H9 (cell line): ENCODE measurements at regions not wholly inside any gene's neighbourhood (a gene's known extent, or its start where the extent isn't known, plus 50 kb on each side); places are given as distances from the start of the nearest gene placed in this dataset.

Experiments used
- DNase-seq: peaks from one replicate; pipeline ENCODE4 v3.0.0-alpha.2; 2017
- H2AFZ ChIP-seq: one replicate; pipeline ENCODE4 v1.6.1; 2013; ENCODE audit warnings: mild to moderate bottlenecking, low read length, control low read depth, moderate library complexity
- H2AK5ac ChIP-seq: 2 replicates; pipeline ENCODE4 v1.6.1; 2013; ENCODE audit warnings: low read length, control low read depth, mixed read lengths; ENCODE audit not compliant: insufficient read length
- H2BK120ac ChIP-seq: one replicate; pipeline ENCODE4 v1.6.1; 2013; ENCODE audit warnings: low read depth, mild to moderate bottlenecking, low read length, control low read depth, inconsistent platforms; ENCODE audit not compliant: poor library complexity, severe bottlenecking
- H2BK12ac ChIP-seq: 2 replicates; pipeline ENCODE4 v1.6.1; 2013; ENCODE audit warnings: low read length, control low read depth, mixed read lengths, low read depth; ENCODE audit not compliant: insufficient read length
- H2BK15ac ChIP-seq: 2 replicates; pipeline ENCODE4 v1.6.1; 2013; ENCODE audit warnings: low read depth, low read length, control low read depth
- H2BK20ac ChIP-seq: one replicate; pipeline ENCODE4 v1.6.1; 2013; ENCODE audit warnings: low read depth, mild to moderate bottlenecking, low read length, control low read depth, inconsistent platforms; ENCODE audit not compliant: poor library complexity, severe bottlenecking
- H2BK5ac ChIP-seq: 2 replicates; pipeline ENCODE4 v1.6.1; 2013; ENCODE audit warnings: low read length, control low read depth, mixed read lengths; ENCODE audit not compliant: insufficient read length
- H3K14ac ChIP-seq: 2 replicates; pipeline ENCODE4 v1.6.1; 2013; ENCODE audit warnings: low read length, control low read depth; ENCODE audit not compliant: insufficient read depth
- H3K18ac ChIP-seq: 2 replicates; pipeline ENCODE4 v1.6.1; 2013; ENCODE audit warnings: low read depth, mild to moderate bottlenecking, mixed read lengths, low read length, control low read depth; ENCODE audit not compliant: insufficient read length
- H3K23ac ChIP-seq: 2 replicates; pipeline ENCODE4 v1.6.1; 2013; ENCODE audit warnings: low read length, control low read depth, mixed read lengths, low read depth; ENCODE audit not compliant: insufficient read length
- H3K23me2 ChIP-seq: 2 replicates; pipeline ENCODE4 v1.6.1; 2013; ENCODE audit warnings: low read depth, mild to moderate bottlenecking, mixed read lengths, low read length, control low read depth; ENCODE audit not compliant: insufficient read length, poor library complexity, severe bottlenecking
- H3K27ac ChIP-seq: 2 replicates; pipeline ENCODE4 v1.5.1; 2013; ENCODE audit warnings: low read length, control low read depth, mixed read lengths, low read depth; ENCODE audit not compliant: insufficient read length
- H3K27me3 ChIP-seq: 2 replicates; pipeline ENCODE4 v1.6.1; 2013; ENCODE audit warnings: low read length, control low read depth, inconsistent platforms; ENCODE audit not compliant: insufficient read depth
- H3K4ac ChIP-seq: 2 replicates; pipeline ENCODE4 v1.6.1; 2013; ENCODE audit warnings: low read depth, mild to moderate bottlenecking, control low read depth, inconsistent platforms, low read length, moderate library complexity
- H3K4me1 ChIP-seq: 2 replicates; pipeline ENCODE4 v1.6.1; 2013; ENCODE audit warnings: low read length, control low read depth, inconsistent platforms; ENCODE audit not compliant: insufficient read depth
- H3K4me2 ChIP-seq: 2 replicates; pipeline ENCODE4 v1.6.1; 2013; ENCODE audit warnings: low read length, control low read depth, mixed read lengths; ENCODE audit not compliant: insufficient read length, insufficient read depth
- H3K56ac ChIP-seq: 2 replicates; pipeline ENCODE4 v1.6.1; 2013; ENCODE audit warnings: low read depth, mild to moderate bottlenecking, mixed read lengths, low read length, control low read depth; ENCODE audit not compliant: insufficient read length
- H3K79me1 ChIP-seq: 2 replicates; pipeline ENCODE4 v1.6.1; 2013; ENCODE audit warnings: low read depth, mild to moderate bottlenecking, moderate library complexity, low read length, control low read depth, inconsistent platforms; ENCODE audit not compliant: insufficient read depth, poor library complexity, severe bottlenecking
- H3K79me2 ChIP-seq: 2 replicates; pipeline ENCODE4 v1.6.1; 2013; ENCODE audit warnings: low read length, control low read depth, inconsistent platforms; ENCODE audit not compliant: insufficient read depth
- H3K9ac ChIP-seq: 2 replicates; pipeline ENCODE4 v1.6.1; 2013; ENCODE audit warnings: low read length, control low read depth, mixed read lengths; ENCODE audit not compliant: insufficient read length; ENCODE audit errors: extremely low read depth
- H3K9me3 ChIP-seq: one replicate; pipeline ENCODE4 v1.6.1; 2013; ENCODE audit warnings: low read depth, low read length, inconsistent platforms; ENCODE audit not compliant: control insufficient read depth
- H3T11ph ChIP-seq: one replicate; pipeline ENCODE4 v1.6.1; 2013; ENCODE audit warnings: mild to moderate bottlenecking, low read length, control low read depth, inconsistent platforms
- H4K20me1 ChIP-seq: one replicate; pipeline ENCODE4 v1.6.1; 2013; ENCODE audit not compliant: control insufficient read depth, insufficient read length, insufficient read depth
- H4K5ac ChIP-seq: 2 replicates; pipeline ENCODE4 v1.6.1; 2013; ENCODE audit warnings: low read depth, mild to moderate bottlenecking, mixed read lengths, low read length, control low read depth; ENCODE audit not compliant: insufficient read length
- H4K8ac ChIP-seq: replicated peaks from 2 replicates; pipeline ENCODE4 v1.6.1; 2013; ENCODE audit warnings: low read length, control low read depth, mixed read lengths, low read depth; ENCODE audit not compliant: insufficient read length
- H4K91ac ChIP-seq: 2 replicates; pipeline ENCODE4 v1.6.1; 2013; ENCODE audit warnings: low read depth, mild to moderate bottlenecking, moderate library complexity, mixed read lengths, low read length, control low read depth; ENCODE audit not compliant: insufficient read length
- H3K27ac Mint-ChIP-seq, 3 experiments: 2 replicates in 2 of 3; 3 replicates in 1 of 3; pipeline ENCODE4 v1.8.0; 2020 to 2021; ENCODE audit warnings: mixed read lengths in 3 of 3, mild to moderate bottlenecking in 1 of 3, moderate library complexity in 1 of 3
- H3K27me3 Mint-ChIP-seq: 2 replicates; pipeline ENCODE4 v1.8.0; 2021; ENCODE audit warnings: low read depth, mild to moderate bottlenecking, moderate library complexity, mixed read lengths
- H3K36me3 Mint-ChIP-seq, 3 experiments: 2 replicates in 2 of 3; 3 replicates in 1 of 3; pipeline ENCODE4 v1.8.0; 2020 to 2021; ENCODE audit warnings: low read depth in 3 of 3, mixed read lengths in 3 of 3; ENCODE audit not compliant: insufficient read depth in 1 of 3
- H3K4me1 Mint-ChIP-seq, 2 experiments: 2 replicates each; pipeline ENCODE4 v1.8.0; 2020; ENCODE audit warnings: mixed read lengths in 2 of 2
- H3K4me3 Mint-ChIP-seq, 2 experiments: 2 replicates in 1 of 2; 3 replicates in 1 of 2; pipeline ENCODE4 v1.8.0; 2020 to 2021; ENCODE audit warnings: mild to moderate bottlenecking in 2 of 2, mixed read lengths in 2 of 2, moderate library complexity in 1 of 2
- H3K9me3 Mint-ChIP-seq, 2 experiments: 2 replicates in 1 of 2; 3 replicates in 1 of 2; pipeline ENCODE4 v1.8.0; 2020; ENCODE audit warnings: mild to moderate bottlenecking in 2 of 2, mixed read lengths in 2 of 2, moderate library complexity in 1 of 2
- WGBS: extraction: QIAGEN DNeasy Blood & Tissue Kit; methylation state at CpG from one replicate; pipeline ENCODE4 v1.1.7; 2013; ENCODE audit warnings: missing lambda C conversion rate, low lambda C conversion rate, mixed read lengths; ENCODE audit not compliant: insufficient read length; ENCODE audit errors: extremely low coverage; 5-methylcytosine and 5-hydroxymethylcytosine counted together
- TF ChIP-seq, protein P1 (sequence below): fragments of 200-600 bp; sonication (generic); conservative IDR thresholded peaks from 3 replicates; pipeline ENCODE4 v1.8.0; 2021; ENCODE audit warnings: antibody characterized with exemption, mild to moderate bottlenecking

DNA sequence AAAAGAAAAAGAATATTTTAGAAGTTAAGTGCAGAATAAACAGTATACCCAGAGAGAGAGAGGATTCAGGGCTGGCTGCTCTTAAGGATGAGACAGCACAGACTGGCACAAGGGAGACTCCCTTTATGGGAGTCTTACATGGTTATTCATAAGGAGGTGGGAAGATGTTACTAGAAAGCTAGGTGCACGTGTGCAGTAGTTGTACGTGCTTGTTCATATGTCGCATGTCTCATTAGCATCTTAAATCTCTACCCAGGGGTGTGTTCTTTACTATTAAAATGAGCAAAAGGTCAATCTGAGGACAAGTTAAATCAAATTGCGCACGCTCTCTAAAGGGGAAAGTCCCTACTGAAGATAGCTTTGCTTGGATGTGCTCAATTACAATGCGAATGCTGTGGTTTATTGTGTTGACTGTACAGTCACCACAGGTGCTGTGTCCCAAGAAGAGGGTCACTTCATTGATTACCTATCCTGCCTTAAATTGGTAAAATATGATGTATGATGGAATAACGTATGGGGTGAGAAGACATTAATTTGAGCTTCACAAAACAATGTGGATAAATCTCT is 368.0 kb upstream of the SPHKAP start:
- Histone ChIP-seq H3K27ac (no peak overlapping the region), H2BK15ac (no peak overlapping the region), H3K56ac (no peak overlapping the region), H3K23me2 (no peaks in the 10 kb centered on the region), H2BK20ac (no peak overlapping the region), H3K9ac (no peak overlapping the region), H3K27me3 (no peaks in the 10 kb centered on the region), H3K14ac (no peak overlapping the region), H2BK120ac (no peak overlapping the region), H2AK5ac (no peak overlapping the region), H3K18ac (no peak overlapping the region), H4K8ac (no peak overlapping the region), H3K9me3 (no peaks in the 10 kb centered on the region), H4K91ac (no peak overlapping the region), H3K79me2 (no peaks in the 10 kb centered on the region), H3K4ac (no peak overlapping the region), H3K4me1 (no peaks in the 10 kb centered on the region), H2BK5ac (no peak overlapping the region), H2BK12ac (no peak overlapping the region), H3K23ac (no peak overlapping the region), H4K5ac (no peak overlapping the region), H3T11ph (no peak overlapping the region), H3K4me2 (no peak overlapping the region), H3K79me1 (no peaks in the 10 kb centered on the region), H2AFZ (no peak overlapping the region), H4K20me1 (no peaks in the 10 kb centered on the region)
- Mint-ChIP-seq H3K4me1 (peaks cover 0 to 4% of the 10 kb centered on the region in 2 experiments; a peak in 2 of 4 replicates), H3K27me3 (no peaks in the 10 kb centered on the region), H3K4me3 (no peak overlapping the region), H3K36me3 (peaks cover 2 to 8% (median 8%) of the 10 kb centered on the region in 3 experiments; a peak in 5 of 7 replicates), H3K27ac (no peak overlapping the region), H3K9me3 (peaks cover 0 to 19% of the 10 kb centered on the region in 2 experiments; a peak in 2 of 5 replicates)
- no peak for DNase-seq
- TF ChIP-seq, protein P1, sequence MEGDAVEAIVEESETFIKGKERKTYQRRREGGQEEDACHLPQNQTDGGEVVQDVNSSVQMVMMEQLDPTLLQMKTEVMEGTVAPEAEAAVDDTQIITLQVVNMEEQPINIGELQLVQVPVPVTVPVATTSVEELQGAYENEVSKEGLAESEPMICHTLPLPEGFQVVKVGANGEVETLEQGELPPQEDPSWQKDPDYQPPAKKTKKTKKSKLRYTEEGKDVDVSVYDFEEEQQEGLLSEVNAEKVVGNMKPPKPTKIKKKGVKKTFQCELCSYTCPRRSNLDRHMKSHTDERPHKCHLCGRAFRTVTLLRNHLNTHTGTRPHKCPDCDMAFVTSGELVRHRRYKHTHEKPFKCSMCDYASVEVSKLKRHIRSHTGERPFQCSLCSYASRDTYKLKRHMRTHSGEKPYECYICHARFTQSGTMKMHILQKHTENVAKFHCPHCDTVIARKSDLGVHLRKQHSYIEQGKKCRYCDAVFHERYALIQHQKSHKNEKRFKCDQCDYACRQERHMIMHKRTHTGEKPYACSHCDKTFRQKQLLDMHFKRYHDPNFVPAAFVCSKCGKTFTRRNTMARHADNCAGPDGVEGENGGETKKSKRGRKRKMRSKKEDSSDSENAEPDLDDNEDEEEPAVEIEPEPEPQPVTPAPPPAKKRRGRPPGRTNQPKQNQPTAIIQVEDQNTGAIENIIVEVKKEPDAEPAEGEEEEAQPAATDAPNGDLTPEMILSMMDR = no peak
- no CpG with 5 or more reads among the region's 7 CpGs for WGBS
